HEK293T (cell line): ENCODE measurements at regions not wholly inside any gene's neighbourhood (a gene's known extent, or its start where the extent isn't known, plus 50 kb on each side); places are given as distances from the start of the nearest gene placed in this dataset.

Experiments
- BHLHE40 ChIP-seq: fragments of 450-650 bp; IDR thresholded peaks from 2 replicates; pipeline ENCODE4 v1.6.1; 2016; ENCODE audit warnings: mild to moderate bottlenecking, moderate library complexity, borderline replicate concordance
- NFRKB ChIP-seq: fragments of 450-650 bp; IDR thresholded peaks from 2 replicates; pipeline ENCODE4 v1.6.1; 2016; ENCODE audit warnings: mild to moderate bottlenecking, moderate library complexity
- SP1 ChIP-seq: fragments of 450-650 bp; IDR thresholded peaks from 2 replicates; pipeline ENCODE4 v1.6.1; 2017
- TARDBP ChIP-seq: fragments of 450-650 bp; IDR thresholded peaks from 2 replicates; pipeline ENCODE4 v1.6.1; 2016

GRCh38 chr10:76626386-76626785 is 1011.2 kb downstream of the KCNMA1 start:
- no peak for TF ChIP-seq NFRKB
- no peak for TF ChIP-seq BHLHE40
- TF ChIP-seq TARDBP = no peak
- no peak for TF ChIP-seq SP1
